ENCODE measurements at regions not wholly inside any gene's neighbourhood (a gene's known extent, or its start where the extent isn't known, plus 50 kb on each side); places are given as distances from the start of the nearest gene placed in this dataset.

- TF ChIP-seq, protein P1, sequence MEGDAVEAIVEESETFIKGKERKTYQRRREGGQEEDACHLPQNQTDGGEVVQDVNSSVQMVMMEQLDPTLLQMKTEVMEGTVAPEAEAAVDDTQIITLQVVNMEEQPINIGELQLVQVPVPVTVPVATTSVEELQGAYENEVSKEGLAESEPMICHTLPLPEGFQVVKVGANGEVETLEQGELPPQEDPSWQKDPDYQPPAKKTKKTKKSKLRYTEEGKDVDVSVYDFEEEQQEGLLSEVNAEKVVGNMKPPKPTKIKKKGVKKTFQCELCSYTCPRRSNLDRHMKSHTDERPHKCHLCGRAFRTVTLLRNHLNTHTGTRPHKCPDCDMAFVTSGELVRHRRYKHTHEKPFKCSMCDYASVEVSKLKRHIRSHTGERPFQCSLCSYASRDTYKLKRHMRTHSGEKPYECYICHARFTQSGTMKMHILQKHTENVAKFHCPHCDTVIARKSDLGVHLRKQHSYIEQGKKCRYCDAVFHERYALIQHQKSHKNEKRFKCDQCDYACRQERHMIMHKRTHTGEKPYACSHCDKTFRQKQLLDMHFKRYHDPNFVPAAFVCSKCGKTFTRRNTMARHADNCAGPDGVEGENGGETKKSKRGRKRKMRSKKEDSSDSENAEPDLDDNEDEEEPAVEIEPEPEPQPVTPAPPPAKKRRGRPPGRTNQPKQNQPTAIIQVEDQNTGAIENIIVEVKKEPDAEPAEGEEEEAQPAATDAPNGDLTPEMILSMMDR (conservative IDR thresholded peaks at IDR 0.05): no peak
- no peak for TF ChIP-seq ZFX (IDR thresholded peaks at IDR 0.05)
Measured at GRCh38 chr5:107168848-107169752, 501.6 kb downstream of the EFNA5 start.
